Ishikawa (cell line): ENCODE measurements at regions not wholly inside any gene's neighbourhood (a gene's known extent, or its start where the extent isn't known, plus 50 kb on each side); places are given as distances from the start of the nearest gene placed in this dataset.

Experiments
- CEBPB ChIP-seq: IDR thresholded peaks from 2 replicates; pipeline ENCODE4 v1.6.1; 2012
- CREB1 ChIP-seq: IDR thresholded peaks from 2 replicates; pipeline ENCODE4 v1.6.1; 2012; ENCODE audit warnings: low read depth
- EP300 ChIP-seq: IDR thresholded peaks from 2 replicates; pipeline ENCODE4 v1.6.1; 2012; ENCODE audit warnings: borderline replicate concordance
- NFIC ChIP-seq: IDR thresholded peaks from 2 replicates; pipeline ENCODE4 v1.6.1; 2012
- RAD21 ChIP-seq: IDR thresholded peaks from 2 replicates; pipeline ENCODE4 v1.6.1; 2012; ENCODE audit warnings: low read depth
- TF ChIP-seq, protein P1 (sequence below): IDR thresholded peaks from 2 replicates; pipeline ENCODE4 v1.6.1; 2012; ENCODE audit warnings: low read depth, mild to moderate bottlenecking

DNA sequence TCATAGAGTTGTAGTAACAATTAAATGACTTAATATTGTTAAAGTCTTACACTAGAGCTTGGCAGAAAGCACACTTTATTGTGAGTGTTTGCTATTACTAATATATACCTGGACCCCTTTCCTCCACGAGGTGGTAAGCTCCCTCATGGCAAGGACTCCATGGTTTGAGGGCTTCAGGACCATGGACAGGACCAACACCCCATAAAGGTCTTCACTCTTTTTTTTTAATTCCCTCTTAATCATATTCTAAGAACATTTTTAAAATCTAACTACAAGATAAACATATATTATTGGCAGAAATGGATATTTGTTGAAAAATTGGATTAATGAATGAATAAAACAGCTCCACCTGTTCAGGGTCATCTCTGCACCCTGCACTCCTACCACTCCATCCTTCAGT is 154.5 kb downstream of the CBLN1 start:
- TF ChIP-seq, protein P1, sequence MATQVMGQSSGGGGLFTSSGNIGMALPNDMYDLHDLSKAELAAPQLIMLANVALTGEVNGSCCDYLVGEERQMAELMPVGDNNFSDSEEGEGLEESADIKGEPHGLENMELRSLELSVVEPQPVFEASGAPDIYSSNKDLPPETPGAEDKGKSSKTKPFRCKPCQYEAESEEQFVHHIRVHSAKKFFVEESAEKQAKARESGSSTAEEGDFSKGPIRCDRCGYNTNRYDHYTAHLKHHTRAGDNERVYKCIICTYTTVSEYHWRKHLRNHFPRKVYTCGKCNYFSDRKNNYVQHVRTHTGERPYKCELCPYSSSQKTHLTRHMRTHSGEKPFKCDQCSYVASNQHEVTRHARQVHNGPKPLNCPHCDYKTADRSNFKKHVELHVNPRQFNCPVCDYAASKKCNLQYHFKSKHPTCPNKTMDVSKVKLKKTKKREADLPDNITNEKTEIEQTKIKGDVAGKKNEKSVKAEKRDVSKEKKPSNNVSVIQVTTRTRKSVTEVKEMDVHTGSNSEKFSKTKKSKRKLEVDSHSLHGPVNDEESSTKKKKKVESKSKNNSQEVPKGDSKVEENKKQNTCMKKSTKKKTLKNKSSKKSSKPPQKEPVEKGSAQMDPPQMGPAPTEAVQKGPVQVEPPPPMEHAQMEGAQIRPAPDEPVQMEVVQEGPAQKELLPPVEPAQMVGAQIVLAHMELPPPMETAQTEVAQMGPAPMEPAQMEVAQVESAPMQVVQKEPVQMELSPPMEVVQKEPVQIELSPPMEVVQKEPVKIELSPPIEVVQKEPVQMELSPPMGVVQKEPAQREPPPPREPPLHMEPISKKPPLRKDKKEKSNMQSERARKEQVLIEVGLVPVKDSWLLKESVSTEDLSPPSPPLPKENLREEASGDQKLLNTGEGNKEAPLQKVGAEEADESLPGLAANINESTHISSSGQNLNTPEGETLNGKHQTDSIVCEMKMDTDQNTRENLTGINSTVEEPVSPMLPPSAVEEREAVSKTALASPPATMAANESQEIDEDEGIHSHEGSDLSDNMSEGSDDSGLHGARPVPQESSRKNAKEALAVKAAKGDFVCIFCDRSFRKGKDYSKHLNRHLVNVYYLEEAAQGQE: peak; percentile 88
- TF ChIP-seq EP300 (no peak), RAD21 (no peak), NFIC (no peak), CEBPB (no peak), CREB1 (no peak)
